CD4-positive, alpha-beta T cell (primary cell): ENCODE measurements at regions not wholly inside any gene's neighbourhood (a gene's known extent, or its start where the extent isn't known, plus 50 kb on each side); places are given as distances from the start of the nearest gene placed in this dataset.

Experiments used
- ATAC-seq: fragments of 200-7000 bp; cut with Tn5 transposase; one replicate; pipeline ENCODE4 v1.10.0; 2022; ENCODE audit warnings: mild to moderate bottlenecking; ENCODE audit not compliant: poor library complexity
- CTCF ChIA-PET: fragments of 350-600 bp; sonication (Branson Sonifier 250); formaldehyde crosslinking; loops from one replicate; lab custom pipeline; 2021; ENCODE audit warnings: antibody characterized with exemption, inconsistent platforms; lab: Charles Lee
- POLR2A ChIA-PET: fragments of 350-600 bp; sonication (Branson Sonifier 250); formaldehyde crosslinking; loops from one replicate; lab custom pipeline; 2021; ENCODE audit warnings: antibody characterized with exemption, inconsistent platforms; lab: Charles Lee
- DNase-seq, 14 experiments: peaks; one replicate each; pipeline ENCODE4 v3.0.0-alpha.2; 2013 to 2020; ENCODE audit warnings: mixed read lengths in 2 of 14
- H3K27ac ChIP-seq, 2 donors: one replicate each; pipeline versions ENCODE4 v1.5.1 to v1.7.0; 2013; ENCODE audit warnings: low read length in 2 of 2, low read depth in 1 of 2, mild to moderate bottlenecking in 1 of 2
- H3K27me3 ChIP-seq, 2 experiments: 1 replicate in 1 of 2; 2 replicates in 1 of 2; pipeline versions ENCODE4 v1.6.1 to v1.7.0; 2013; ENCODE audit warnings: low read length in 2 of 2, control low read depth in 1 of 2, mild to moderate bottlenecking in 1 of 2, moderate library complexity in 1 of 2; ENCODE audit not compliant: insufficient read depth in 2 of 2, control insufficient read depth in 1 of 2
- H3K36me3 ChIP-seq: one replicate; pipeline ENCODE4 v1.6.1; 2013; ENCODE audit warnings: low read length, control low read depth; ENCODE audit not compliant: insufficient read depth
- H3K4me1 ChIP-seq: one replicate; pipeline ENCODE4 v1.6.1; 2013; ENCODE audit warnings: low read length, control low read depth; ENCODE audit not compliant: insufficient read depth
- H3K4me3 ChIP-seq: one replicate; pipeline ENCODE4 v1.5.1; 2013; ENCODE audit warnings: mild to moderate bottlenecking, low read length, moderate library complexity
- H3K9me3 ChIP-seq, 2 experiments: 1 replicate in 1 of 2; 2 replicates in 1 of 2; pipeline versions ENCODE4 v1.6.1 to v1.7.0; 2013; ENCODE audit warnings: low read length in 2 of 2, mild to moderate bottlenecking in 2 of 2, control low read depth in 1 of 2, moderate library complexity in 1 of 2; ENCODE audit not compliant: control insufficient read depth in 1 of 2, insufficient read depth in 1 of 2
- H3K27ac Mint-ChIP-seq: one replicate; pipeline ENCODE4 v1.8.0; 2020; ENCODE audit warnings: mixed read lengths
- H3K27me3 Mint-ChIP-seq: one replicate; pipeline ENCODE4 v1.8.0; 2021; ENCODE audit warnings: mixed read lengths
- H3K36me3 Mint-ChIP-seq: one replicate; pipeline ENCODE4 v1.8.0; 2021; ENCODE audit warnings: low read depth, mixed read lengths
- H3K4me1 Mint-ChIP-seq: one replicate; pipeline ENCODE4 v1.8.0; 2021; ENCODE audit warnings: low read depth, mixed read lengths
- H3K4me3 Mint-ChIP-seq: one replicate; pipeline ENCODE4 v1.8.0; 2020; ENCODE audit warnings: mild to moderate bottlenecking, mixed read lengths
- H3K9me3 Mint-ChIP-seq: one replicate; pipeline ENCODE4 v1.8.0; 2020; ENCODE audit warnings: mixed read lengths
- CTCF ChIP-seq: fragments of 200-600 bp; IDR thresholded peaks from one replicate; pipeline ENCODE4 v1.8.0; 2022; ENCODE audit warnings: antibody characterized with exemption, mild to moderate bottlenecking
- intact Hi-C, 2 experiments: fragments of 100-400 bp; cut with DNase I in 1 of 2; cut with micrococcal nuclease in 1 of 2; formaldehyde crosslinking; loops; one replicate each; pipeline versions ENCODE4 v1.15.1 to v1.9.0; 2023 to 2025; cut with DNase I, micrococcal nuclease

DNA sequence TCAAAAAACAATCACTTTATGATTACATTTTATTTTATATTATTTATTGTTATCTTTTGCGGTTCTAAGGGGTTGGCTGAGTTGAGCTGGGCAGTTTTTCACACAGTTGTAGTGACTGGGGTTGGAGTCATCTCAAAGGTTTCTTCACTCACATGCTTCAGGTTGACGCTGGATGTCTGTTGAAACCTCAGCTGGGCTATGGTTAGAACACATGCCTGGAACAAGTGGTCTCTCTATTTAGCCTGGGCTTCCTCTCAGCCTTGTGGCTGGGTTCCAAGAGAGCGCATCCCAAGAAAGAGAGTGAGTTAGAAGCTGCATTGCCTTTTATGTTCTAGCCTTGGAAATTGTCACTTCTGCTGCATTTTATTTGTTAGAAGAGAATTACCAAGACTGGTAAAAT lies 87.4 kb downstream of the CBLL2 start:
- ATAC-seq (no peak), DNase-seq (no peak)
- CTCF ChIA-PET, result no interaction called here
- no peaks in the 10 kb centered on the region for H3K36me3 Mint-ChIP-seq
- no peaks in the 10 kb centered on the region for H3K27me3 Mint-ChIP-seq
- no peak overlapping the region for H3K27ac Mint-ChIP-seq
- intact Hi-C loops, result no loop called here
- H3K4me1 ChIP-seq, result no peaks in the 10 kb centered on the region
- H3K27ac ChIP-seq, result no peak overlapping the region
- no peak overlapping the region for H3K4me3 Mint-ChIP-seq
- H3K9me3 ChIP-seq, result no peaks in the 10 kb centered on the region
- no peaks in the 10 kb centered on the region for H3K9me3 Mint-ChIP-seq
- POLR2A ChIA-PET, result no interaction called here
- H3K27me3 ChIP-seq, result no peaks in the 10 kb centered on the region
- H3K4me3 ChIP-seq, result no peak overlapping the region
- no peaks in the 10 kb centered on the region for H3K36me3 ChIP-seq
- H3K4me1 Mint-ChIP-seq, result no peaks in the 10 kb centered on the region
- TF ChIP-seq CTCF, result no peak

- H3K9me3 Mint-ChIP-seq, result no peaks in the 10 kb centered on the region
- no peak overlapping the region for H3K4me3 ChIP-seq
- H3K9me3 ChIP-seq, result no peaks in the 10 kb centered on the region
- ChIA-PET CTCF (no interaction called here), POLR2A (no interaction called here)
- no peak overlapping the region for H3K27ac Mint-ChIP-seq
- TF ChIP-seq CTCF, result no peak
- H3K27me3 Mint-ChIP-seq, result no peaks in the 10 kb centered on the region
- DNase-seq (no peak), ATAC-seq (no peak)
- H3K36me3 Mint-ChIP-seq, result no peaks in the 10 kb centered on the region
- no peak overlapping the region for H3K27ac ChIP-seq
- H3K4me1 ChIP-seq, result no peaks in the 10 kb centered on the region
- H3K4me1 Mint-ChIP-seq, result no peaks in the 10 kb centered on the region
- H3K4me3 Mint-ChIP-seq, result no peak overlapping the region
- no peaks in the 10 kb centered on the region for H3K27me3 ChIP-seq
- H3K36me3 ChIP-seq, result no peaks in the 10 kb centered on the region
- intact Hi-C loops, result no loop called here
Observed at GRCh38 chrX:22365460-22365859, 92.7 kb downstream of the CBLL2 start.

DNA sequence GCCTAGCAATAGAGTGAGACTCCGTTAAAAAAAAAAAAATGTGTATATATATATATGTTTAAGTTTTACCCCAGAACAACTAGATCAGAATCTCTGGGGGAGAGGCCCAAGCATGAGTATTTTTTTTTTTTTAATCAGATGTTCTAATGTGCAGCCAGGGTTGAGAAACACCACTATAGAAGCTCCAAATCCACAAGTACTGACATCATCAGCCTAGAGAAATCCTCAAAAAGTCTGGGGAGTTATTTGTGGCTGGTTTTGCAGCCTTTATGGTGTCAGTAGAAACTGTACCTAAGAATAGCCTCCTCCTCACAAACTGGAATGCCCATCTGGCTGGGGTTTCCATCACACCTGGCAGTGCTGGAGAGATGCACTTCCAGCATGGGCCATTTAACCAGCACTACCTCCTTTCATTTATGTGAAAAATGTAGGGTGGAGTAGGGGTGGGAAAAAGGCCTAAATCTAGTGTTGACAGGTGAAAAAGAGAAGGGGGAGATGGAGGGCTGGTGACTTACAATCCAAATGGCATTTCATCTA lies 93.5 kb downstream of the CBLL2 start:
- Mint-ChIP-seq H3K27ac (no peak overlapping the region), H3K9me3 (no peaks in the 10 kb centered on the region), H3K4me3 (no peak overlapping the region), H3K36me3 (no peaks in the 10 kb centered on the region), H3K27me3 (no peaks in the 10 kb centered on the region), H3K4me1 (no peaks in the 10 kb centered on the region)
- Histone ChIP-seq H3K4me1 (no peaks in the 10 kb centered on the region), H3K27me3 (no peaks in the 10 kb centered on the region), H3K9me3 (no peaks in the 10 kb centered on the region), H3K4me3 (no peak overlapping the region), H3K27ac (no peak overlapping the region), H3K36me3 (no peaks in the 10 kb centered on the region)
- no peak for TF ChIP-seq CTCF
- ATAC-seq, result no peak
- DNase-seq, result no peak
- POLR2A ChIA-PET, result no interaction called here
- CTCF ChIA-PET, result no interaction called here
- intact Hi-C loops, result no loop called here
